NOMO-1 (cell line): ENCODE measurements at regions not wholly inside any gene's neighbourhood (a gene's known extent, or its start where the extent isn't known, plus 50 kb on each side); places are given as distances from the start of the nearest gene placed in this dataset.
"Not testable (repeated sequence)": the region's sequence is repeated elsewhere in the genome, so short reads cannot be mapped to it uniquely, and the experiment has no call there.

ENCODE experiments used
- DNase-seq, 2 experiments: peaks; one replicate each; lab custom pipeline; 2025; ENCODE audit not compliant: unreplicated experiment in 2 of 2; lab: John Stamatoyannopoulos, UW

GRCh38 chr3:69688400-69688799, 50.9 kb upstream of the MITF start:
- no peak for DNase-seq

DNA sequence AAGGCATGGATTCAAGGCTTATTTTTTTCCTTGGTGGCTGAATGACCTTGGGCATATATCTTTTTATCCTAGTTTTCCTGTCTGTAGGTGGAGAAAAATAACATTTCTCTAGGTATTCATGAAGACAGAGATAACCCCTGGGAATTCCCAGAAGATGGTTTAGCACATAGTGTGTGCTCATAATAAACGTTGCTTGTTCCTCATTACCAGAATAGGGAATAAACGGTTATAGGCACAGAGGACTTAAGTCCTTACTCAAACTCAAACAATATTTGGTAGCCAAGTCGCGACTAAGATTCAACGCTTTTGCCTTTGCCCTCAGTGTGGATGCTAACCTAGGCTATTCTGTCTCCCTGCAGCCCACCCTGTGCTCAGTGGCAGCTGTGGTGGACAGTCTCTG, 51.6 kb upstream of the MITF start:
- no peak for DNase-seq

DNA sequence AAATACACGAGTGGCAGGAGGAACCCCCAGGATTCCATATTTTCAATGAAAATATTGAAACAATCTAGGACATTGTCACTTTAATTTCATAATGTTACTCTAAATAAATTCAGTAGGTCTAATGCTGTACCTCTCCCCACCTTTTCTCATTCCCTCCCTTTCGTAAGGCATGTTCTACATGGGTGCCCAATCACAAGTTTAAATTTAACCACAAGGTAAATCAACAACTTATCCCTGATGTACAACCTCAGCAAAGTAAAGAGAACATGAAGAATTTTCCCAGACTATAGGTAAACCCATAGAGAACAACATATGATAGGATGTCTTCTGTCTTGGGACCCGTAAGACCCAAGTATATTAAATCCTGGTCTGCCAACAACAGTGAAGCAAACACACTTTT, 53.2 kb upstream of the MITF start:
- DNase-seq = no peak

DNA sequence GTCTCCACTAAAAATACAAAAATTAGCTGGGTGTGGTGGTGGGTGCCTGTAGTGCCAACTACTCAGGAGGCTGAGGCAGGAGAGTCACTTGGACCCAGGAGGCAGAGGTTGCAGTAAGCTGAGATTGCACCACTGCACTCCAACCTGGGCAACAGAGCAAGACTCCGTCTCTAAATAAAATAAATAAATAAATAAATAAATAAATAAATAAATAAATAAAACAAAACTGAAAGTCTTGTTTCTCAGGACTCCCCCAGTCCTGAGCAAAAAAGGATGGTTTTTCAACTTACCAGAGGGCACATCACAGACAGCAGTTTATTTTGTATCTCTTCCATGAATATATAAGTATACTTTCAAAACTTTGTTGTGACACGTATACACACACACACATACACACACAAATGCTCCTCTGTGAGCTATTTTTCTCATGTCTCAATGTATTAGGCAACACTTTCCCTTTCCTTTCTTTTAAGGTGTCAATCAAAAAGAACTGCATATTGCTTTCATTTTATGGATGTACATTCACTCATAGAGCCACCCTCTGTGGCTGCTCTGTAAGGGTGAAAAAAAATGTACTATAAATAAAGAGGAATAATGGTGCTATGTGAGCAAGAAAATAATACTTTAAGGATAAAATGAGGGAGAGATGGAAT, 54.8 kb upstream of the MITF start:
- no peak for DNase-seq

DNA sequence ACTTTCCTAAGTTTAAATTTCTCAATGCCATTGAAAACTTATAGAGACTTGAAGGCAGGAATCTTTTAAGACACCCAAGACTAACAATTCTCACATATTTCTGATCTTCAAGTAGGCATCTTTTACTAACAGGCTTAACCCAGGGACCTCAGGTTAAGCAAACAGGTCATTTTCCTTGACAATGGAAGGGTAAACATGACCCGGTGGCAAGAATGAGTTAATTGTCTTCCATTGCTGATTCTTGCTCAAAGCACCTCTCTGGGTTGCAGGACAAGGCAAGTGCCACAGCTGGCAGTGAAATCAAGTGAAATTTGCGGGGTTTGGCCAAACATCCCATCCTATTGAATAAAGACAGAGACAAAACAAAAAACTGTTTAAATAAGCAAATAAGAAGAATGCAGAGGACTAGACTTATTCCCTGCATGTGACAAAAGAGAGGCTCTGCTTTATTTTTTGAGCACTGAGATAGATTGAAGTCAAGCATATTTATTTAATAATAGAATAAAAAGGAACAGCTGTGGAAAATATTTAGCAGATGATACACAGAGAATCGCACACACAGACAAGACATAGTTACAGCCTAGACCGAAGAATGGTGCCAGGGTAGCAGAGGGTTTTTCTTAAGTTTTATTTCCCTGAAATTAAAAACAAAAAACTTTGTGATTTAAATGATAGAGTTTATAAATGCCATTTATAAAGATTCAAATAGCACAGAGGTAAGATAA, 56.0 kb upstream of the MITF start:
- no peak for DNase-seq

GRCh38 chr3:69677456-69677855, 61.8 kb upstream of the MITF start:
- not testable (repeated sequence) for DNase-seq

- no peak for DNase-seq
Observed at GRCh38 chr3:69675786-69676530, 63.3 kb upstream of the MITF start.

DNA sequence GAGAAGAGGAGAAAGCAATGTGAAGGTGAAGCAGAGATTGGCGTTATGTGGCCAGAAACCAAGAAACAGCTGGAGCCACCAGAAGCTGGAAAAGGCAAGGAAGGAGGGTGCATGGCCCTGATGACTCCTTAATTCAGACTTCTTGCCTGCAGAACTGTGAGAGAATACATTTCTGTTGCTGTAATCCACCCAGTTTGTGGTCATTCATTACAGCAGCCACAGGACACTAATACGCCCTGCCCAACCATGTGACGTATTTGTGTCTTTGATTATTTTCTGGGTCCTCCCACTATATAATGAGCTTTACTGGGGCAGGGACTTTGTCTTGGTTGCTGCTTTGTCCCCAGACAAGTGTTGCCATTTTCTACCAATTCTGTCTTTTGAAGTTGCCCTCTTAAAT, 64.5 kb upstream of the MITF start:
- no peak for DNase-seq

DNA sequence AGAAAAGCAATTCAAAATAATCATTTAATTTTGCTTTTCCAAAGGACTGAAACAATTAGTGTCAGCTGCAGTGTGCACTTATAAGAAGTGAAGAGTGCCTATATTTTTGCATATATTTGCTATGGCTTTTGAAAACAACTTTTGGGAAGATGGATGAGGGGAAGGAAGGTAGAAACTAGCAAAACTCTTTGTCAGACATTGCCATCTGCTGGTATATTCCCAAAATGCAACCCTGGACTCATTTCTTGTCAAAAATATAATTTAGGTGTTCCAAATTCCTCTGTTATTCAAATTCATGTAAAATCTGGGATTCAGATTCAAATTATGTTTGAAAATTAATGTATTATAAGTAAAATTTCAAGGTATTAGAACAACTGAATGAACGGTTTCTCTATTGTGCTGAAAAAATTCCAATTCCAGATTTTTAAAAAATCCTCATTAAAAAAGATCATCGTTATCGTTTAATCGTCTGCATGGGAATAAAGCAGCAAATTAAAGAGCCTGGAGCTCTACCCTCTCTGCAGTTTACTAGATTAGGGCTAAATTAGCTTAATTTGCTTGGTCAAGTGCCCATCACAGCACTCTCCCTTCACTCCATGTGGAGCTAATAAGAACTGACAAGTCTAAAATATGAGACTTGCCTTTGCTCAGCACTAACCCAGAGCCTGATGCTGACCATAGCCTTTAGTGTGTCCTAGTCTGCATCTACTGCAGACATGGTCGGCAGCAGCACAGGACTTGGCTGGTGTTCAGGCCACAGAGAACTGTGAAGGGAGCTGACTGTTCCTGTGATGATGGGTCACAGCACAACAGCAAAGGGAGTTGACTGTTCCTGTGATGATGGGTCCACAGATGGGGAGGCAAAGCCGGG, 67.9 kb upstream of the MITF start:
- peak; percentile 6 to 32 for DNase-seq

- no peak for DNase-seq
Observed at GRCh38 chr3:69669070-69669469, 70.2 kb upstream of the MITF start.

- DNase-seq = no peak
Observed at GRCh38 chr3:69665026-69665737, 74.1 kb upstream of the MITF start.

DNA sequence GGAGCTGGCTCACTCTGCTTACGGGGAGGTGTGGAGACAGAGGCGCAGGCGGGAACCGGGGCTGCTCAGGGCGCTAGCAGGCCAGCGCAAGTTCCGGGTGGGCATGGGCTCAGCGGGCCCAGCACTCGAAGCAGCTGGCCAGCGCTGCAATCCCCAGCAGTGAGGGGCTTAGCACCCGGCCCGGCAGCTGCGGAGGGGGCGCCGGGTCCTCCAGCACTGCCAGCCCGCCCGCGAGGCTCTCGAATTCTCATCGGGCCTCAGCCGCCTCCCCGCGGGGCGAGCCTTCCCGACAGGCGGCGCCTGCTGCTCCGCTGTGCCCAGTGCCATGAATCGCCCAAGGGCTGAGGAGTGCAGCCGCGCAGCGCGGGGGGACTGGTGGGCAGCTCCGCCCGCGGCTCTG, 78.6 kb upstream of the MITF start:
- no peak for DNase-seq

DNA sequence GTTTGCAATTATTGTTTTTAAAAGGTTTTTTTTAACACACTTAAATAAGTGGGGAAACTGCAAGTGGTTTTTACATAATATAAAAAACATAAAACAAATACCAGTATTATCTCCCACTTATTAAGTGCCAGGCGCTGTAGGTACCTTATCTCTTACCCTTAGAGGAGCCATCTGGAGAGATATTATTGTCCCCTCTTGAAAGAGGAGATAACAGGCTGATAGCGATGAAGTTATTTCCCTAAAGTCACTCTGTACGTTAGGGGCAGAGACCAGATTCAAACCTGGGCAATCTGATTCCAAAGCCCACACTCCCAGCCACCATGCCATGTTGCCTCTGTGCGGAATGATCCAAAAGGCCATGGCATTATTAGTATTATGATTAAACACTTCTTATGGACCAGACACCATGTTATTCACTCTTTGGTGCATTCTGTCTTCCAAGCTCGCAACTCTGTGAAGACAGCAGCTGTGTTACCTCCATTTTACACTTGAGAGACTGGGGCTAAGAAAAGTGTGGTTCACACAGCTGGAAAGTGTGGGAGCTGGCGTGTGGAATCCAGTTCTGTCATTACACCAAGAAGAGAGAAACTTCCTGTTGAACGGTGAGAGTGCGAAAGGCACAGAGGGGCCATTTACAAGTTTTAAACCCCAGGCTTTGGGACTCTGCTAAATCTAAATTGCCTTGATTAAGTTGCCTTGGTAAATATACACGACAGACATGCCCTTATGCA, 79.9 kb upstream of the MITF start:
- no peak for DNase-seq

- no peak for DNase-seq
Observed at GRCh38 chr3:69658514-69659140, 80.6 kb upstream of the MITF start.

GRCh38 chr3:69657030-69657429, 82.2 kb upstream of the MITF start:
- not testable (repeated sequence) for DNase-seq

DNA sequence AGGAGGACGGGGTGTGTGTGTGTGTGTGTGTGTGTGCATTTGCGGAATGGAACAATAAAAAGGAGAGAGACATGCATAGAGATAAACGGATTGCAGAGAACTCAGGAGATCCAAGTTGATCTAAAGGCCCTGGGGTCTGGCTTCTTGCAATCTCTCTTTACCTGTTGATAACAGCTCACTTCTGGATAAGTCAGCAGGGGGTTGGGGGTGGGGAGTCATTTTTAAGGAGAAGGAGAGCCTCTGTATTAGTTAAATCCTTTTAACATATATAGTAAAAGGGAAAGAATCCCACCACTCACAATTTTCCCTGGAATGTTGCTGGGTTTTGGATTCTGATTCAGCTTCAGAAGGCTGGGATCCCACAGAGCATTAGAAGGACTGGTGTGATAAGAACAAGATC, 87.5 kb upstream of the MITF start:
- no peak for DNase-seq

GRCh38 chr3:69650066-69650419, 89.2 kb upstream of the MITF start:
- no peak for DNase-seq

GRCh38 chr3:69649120-69650065, 89.9 kb upstream of the MITF start:
- peak; percentile 4 to 7 for DNase-seq
